ENCODE measurements at regions not wholly inside any gene's neighbourhood (a gene's known extent, or its start where the extent isn't known, plus 50 kb on each side); places are given as distances from the start of the nearest gene placed in this dataset.

GRCh38 chr9:26334706-26335105 lies 557.9 kb downstream of the CAAP1 start:
- H3K4me3 ChIP-seq (ENCODE audit: low read length) = no peak overlapping the region
- TF ChIP-seq CTCF (conservative IDR thresholded peaks at IDR 0.05; ENCODE audit: low read depth, low read length) = no peak
- no peak for DNase-seq (ENCODE audit: low read depth)

GRCh38 chr9:26331223-26331622 lies 561.4 kb downstream of the CAAP1 start:
- no peak overlapping the region for H3K4me3 ChIP-seq (ENCODE audit: low read length)
- TF ChIP-seq CTCF (conservative IDR thresholded peaks at IDR 0.05; ENCODE audit: low read depth, low read length) = no peak
- DNase-seq (ENCODE audit: low read depth) = no peak

- no peak for TF ChIP-seq CTCF (conservative IDR thresholded peaks at IDR 0.05; ENCODE audit: low read depth, low read length)
- no peak for DNase-seq (ENCODE audit: low read depth)
- no peak overlapping the region for H3K4me3 ChIP-seq (ENCODE audit: low read length)
Observed at GRCh38 chr9:26329974-26330373, 562.6 kb downstream of the CAAP1 start.

- TF ChIP-seq CTCF (conservative IDR thresholded peaks at IDR 0.05; ENCODE audit: low read depth, low read length) = peak; percentile 86
- peak; percentile 37 for DNase-seq (ENCODE audit: low read depth)
Observed at GRCh38 chr9:26326563-26326962, 566.0 kb downstream of the CAAP1 start.

GRCh38 chr9:26325444-26325829 lies 567.2 kb downstream of the CAAP1 start:
- no peak for TF ChIP-seq CTCF (conservative IDR thresholded peaks at IDR 0.05; ENCODE audit: low read depth, low read length)
- no peak for DNase-seq (ENCODE audit: low read depth)
- no peak overlapping the region for H3K4me3 ChIP-seq (ENCODE audit: low read length)

More at GRCh38 chr9:26326563-26326962, 566.0 kb downstream of the CAAP1 start:
- no peak overlapping the region for H3K4me3 ChIP-seq (ENCODE audit: low read length)

GRCh38 chr9:26324786-26325443 lies 567.7 kb downstream of the CAAP1 start:
- H3K4me3 ChIP-seq (ENCODE audit: low read length) = no peak overlapping the region
- no peak for TF ChIP-seq CTCF (conservative IDR thresholded peaks at IDR 0.05; ENCODE audit: low read depth, low read length)
- no peak for DNase-seq (ENCODE audit: low read depth)

GRCh38 chr9:26321935-26322334 lies 570.7 kb downstream of the CAAP1 start:
- DNase-seq (ENCODE audit: low read depth) = no peak
- no peak overlapping the region for H3K4me3 ChIP-seq (ENCODE audit: low read length)
- no peak for TF ChIP-seq CTCF (conservative IDR thresholded peaks at IDR 0.05; ENCODE audit: low read depth, low read length)

Data from retinal pigment epithelial cell (primary cell).